ENCODE measurements at regions not wholly inside any gene's neighbourhood (a gene's known extent, or its start where the extent isn't known, plus 50 kb on each side); places are given as distances from the start of the nearest gene placed in this dataset.

DNA sequence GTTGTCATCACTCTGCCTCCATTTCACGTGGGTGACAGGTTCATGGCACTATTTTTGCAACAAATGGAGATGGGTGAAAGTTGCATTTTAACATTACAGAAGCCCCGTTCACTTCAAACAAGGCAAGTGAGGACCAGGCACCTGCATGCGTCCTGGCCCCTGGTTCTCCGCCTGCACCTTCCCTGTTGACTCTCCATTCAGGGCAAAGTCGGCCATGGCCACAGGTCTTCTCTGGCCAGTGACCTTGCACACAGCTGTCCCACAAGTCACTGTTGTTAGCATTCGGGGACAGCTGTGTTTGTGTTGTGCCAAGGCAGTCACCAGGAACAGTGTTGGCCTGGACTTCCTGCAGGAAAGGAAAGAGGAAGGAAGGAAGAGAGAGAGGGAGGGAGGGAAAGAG lies 554.9 kb downstream of the TCERG1L start:
- Histone ChIP-seq H3K27ac (no peak overlapping the region), H3K4me3 (no peak overlapping the region), H3K4me1 (ENCODE audit: insufficient read depth) (no peaks in the 10 kb centered on the region), H3K36me3 (no peaks in the 10 kb centered on the region), H3K27me3 (no peaks in the 10 kb centered on the region), H3K9me3 (no peaks in the 10 kb centered on the region)
- intact Hi-C loops (cut with DNase I) = no loop called here
- DNase-seq = no peak
- TF ChIP-seq CTCF (IDR thresholded peaks at IDR 0.05) = no peak
- no peak for TF ChIP-seq POLR2A (IDR thresholded peaks at IDR 0.05)
- WGBS, 3 donors = 74 to 78% (median 75%) methylated on average over 6 of the region's 6 CpGs

- no peaks in the 10 kb centered on the region for H3K36me3 ChIP-seq
Observed at GRCh38 chr10:130757271-130757670, 554.2 kb downstream of the TCERG1L start.

GRCh38 chr10:130757821-130758489 lies 553.6 kb downstream of the TCERG1L start:
- H3K4me1 ChIP-seq (ENCODE audit: insufficient read depth) = no peaks in the 10 kb centered on the region
- H3K9me3 ChIP-seq = no peaks in the 10 kb centered on the region
- H3K4me3 ChIP-seq = no peak overlapping the region
- WGBS, 3 donors = 77 to 81% (median 78%) methylated on average over 16 to 17 of the region's 17 CpGs
- DNase-seq = no peak
- no peaks in the 10 kb centered on the region for H3K27me3 ChIP-seq
- no peaks in the 10 kb centered on the region for H3K36me3 ChIP-seq
- no peak overlapping the region for H3K27ac ChIP-seq
- intact Hi-C loops (cut with DNase I) = no loop called here
- no peak for TF ChIP-seq CTCF (IDR thresholded peaks at IDR 0.05)

More at GRCh38 chr10:130757271-130757670, 554.2 kb downstream of the TCERG1L start:
- Histone ChIP-seq H3K4me3 (no peak overlapping the region), H3K9me3 (no peaks in the 10 kb centered on the region), H3K27me3 (no peaks in the 10 kb centered on the region), H3K27ac (no peak overlapping the region), H3K4me1 (ENCODE audit: insufficient read depth) (no peaks in the 10 kb centered on the region)
- 49 to 63% (median 53%) methylated on average over 5 of the region's 5 CpGs for WGBS, 3 donors
- TF ChIP-seq EP300 (IDR thresholded peaks at IDR 0.05) = no peak
- no peak for TF ChIP-seq CTCF (IDR thresholded peaks at IDR 0.05)
- intact Hi-C loops (cut with DNase I) = no loop called here
- no peak for DNase-seq

GRCh38 chr10:130758529-130758928 lies 553.0 kb downstream of the TCERG1L start:
- TF ChIP-seq CTCF (IDR thresholded peaks at IDR 0.05) (no peak), POLR2A (IDR thresholded peaks at IDR 0.05) (no peak), EP300 (IDR thresholded peaks at IDR 0.05) (no peak)
- no peak for DNase-seq

More at GRCh38 chr10:130758529-130758928, 553.0 kb downstream of the TCERG1L start:
- Histone ChIP-seq H3K27me3 (no peaks in the 10 kb centered on the region), H3K27ac (no peak overlapping the region), H3K36me3 (no peaks in the 10 kb centered on the region), H3K9me3 (no peaks in the 10 kb centered on the region), H3K4me3 (no peak overlapping the region), H3K4me1 (ENCODE audit: insufficient read depth) (no peaks in the 10 kb centered on the region)
- 87 to 89% (median 88%) methylated on average over 5 of the region's 5 CpGs for WGBS, 3 donors
- intact Hi-C loops (cut with DNase I) = no loop called here

Data from ovary (tissue), 7 donors.